ENCODE measurements at regions not wholly inside any gene's neighbourhood (a gene's known extent, or its start where the extent isn't known, plus 50 kb on each side); places are given as distances from the start of the nearest gene placed in this dataset.
"Not testable (repeated sequence)": the region's sequence is repeated elsewhere in the genome, so short reads cannot be mapped to it uniquely, and the experiment has no call there.

GRCh38 chrX:92249125-92249524, 469.9 kb downstream of the PCDH11X start:
- no peaks in the 10 kb centered on the region for H3K27me3 ChIP-seq (ENCODE audit: insufficient read depth, low read length, poor library complexity, severe bottlenecking)
- Mint-ChIP-seq H3K4me3 (no peak overlapping the region), H3K27ac (no peak overlapping the region), H3K9me3 (peaks cover 0 to 4% (median 0%) of the 10 kb centered on the region in 5 donors), H3K4me1 (no peaks in the 10 kb centered on the region), H3K36me3 (no peaks in the 10 kb centered on the region), H3K27me3 (no peaks in the 10 kb centered on the region)
- no peak overlapping the region for H3K27ac ChIP-seq (ENCODE audit: low read depth, low read length)
- no peaks in the 10 kb centered on the region for H3K36me3 ChIP-seq (ENCODE audit: insufficient read depth, low read length)
- POLR2A ChIA-PET = no interaction called here
- CTCF ChIA-PET = no interaction called here
- DNase-seq = no peak
- H3K4me1 ChIP-seq (ENCODE audit: insufficient read depth, low read length) = no peaks in the 10 kb centered on the region
- H3K4me3 ChIP-seq (ENCODE audit: low read length) = no peak overlapping the region
- no peaks in the 10 kb centered on the region for H3K9me3 ChIP-seq (ENCODE audit: low read length)

GRCh38 chrX:92260102-92260501, 480.9 kb downstream of the PCDH11X start:
- Histone ChIP-seq H3K27me3 (ENCODE audit: insufficient read depth, low read length, poor library complexity, severe bottlenecking) (no peaks in the 10 kb centered on the region), H3K4me3 (ENCODE audit: low read length) (no peak overlapping the region), H3K27ac (ENCODE audit: low read depth, low read length) (no peak overlapping the region), H3K36me3 (ENCODE audit: insufficient read depth, low read length) (no peaks in the 10 kb centered on the region), H3K9me3 (ENCODE audit: low read length) (no peaks in the 10 kb centered on the region), H3K4me1 (ENCODE audit: insufficient read depth, low read length) (no peaks in the 10 kb centered on the region)
- ChIA-PET POLR2A (no interaction called here), CTCF (no interaction called here)
- Mint-ChIP-seq H3K9me3 (peaks cover 5 to 20% (median 12%) of the 10 kb centered on the region in 5 donors), H3K36me3 (no peaks in the 10 kb centered on the region), H3K27ac (no peak overlapping the region), H3K27me3 (peaks cover 0 to 4% of the 10 kb centered on the region in 2 donors), H3K4me3 (no peak overlapping the region), H3K4me1 (no peaks in the 10 kb centered on the region)
- DNase-seq = no peak

- DNase-seq = no peak
- H3K36me3 ChIP-seq (ENCODE audit: insufficient read depth, low read length) = no peaks in the 10 kb centered on the region
- H3K4me3 ChIP-seq (ENCODE audit: low read length) = no peak overlapping the region
- Mint-ChIP-seq H3K27ac (peak overlapping the region in 1 of 8 donors; percentile 20), H3K4me1 (no peaks in the 10 kb centered on the region), H3K36me3 (no peaks in the 10 kb centered on the region), H3K4me3 (no peak overlapping the region), H3K27me3 (peaks cover 0 to 3% of the 10 kb centered on the region in 2 donors), H3K9me3 (peaks cover 0 to 4% (median 2%) of the 10 kb centered on the region in 5 donors)
- H3K27ac ChIP-seq (ENCODE audit: low read depth, low read length) = no peak overlapping the region
- H3K27me3 ChIP-seq (ENCODE audit: insufficient read depth, low read length, poor library complexity, severe bottlenecking) = no peaks in the 10 kb centered on the region
- ChIA-PET POLR2A (no interaction called here), CTCF (no interaction called here)
- no peaks in the 10 kb centered on the region for H3K4me1 ChIP-seq (ENCODE audit: insufficient read depth, low read length)
- no peaks in the 10 kb centered on the region for H3K9me3 ChIP-seq (ENCODE audit: low read length)
These were observed 492.0 kb downstream of the PCDH11X start for GRCh38 chrX:92270936-92271855.

GRCh38 chrX:92278556-92278955, 499.4 kb downstream of the PCDH11X start:
- H3K4me1 ChIP-seq (ENCODE audit: insufficient read depth, low read length); H3K9me3 Mint-ChIP-seq; H3K4me3 Mint-ChIP-seq; H3K36me3 Mint-ChIP-seq; H3K36me3 ChIP-seq (ENCODE audit: insufficient read depth, low read length); CTCF ChIA-PET; H3K27me3 ChIP-seq (ENCODE audit: insufficient read depth, low read length, poor library complexity, severe bottlenecking); H3K27me3 Mint-ChIP-seq; H3K27ac ChIP-seq (ENCODE audit: low read depth, low read length); POLR2A ChIA-PET; DNase-seq; H3K4me1 Mint-ChIP-seq; H3K9me3 ChIP-seq (ENCODE audit: low read length); H3K4me3 ChIP-seq (ENCODE audit: low read length); H3K27ac Mint-ChIP-seq: not testable (repeated sequence)

- H3K27ac ChIP-seq (ENCODE audit: low read depth, low read length); H3K9me3 ChIP-seq (ENCODE audit: low read length); H3K27me3 Mint-ChIP-seq; CTCF ChIA-PET; POLR2A ChIA-PET; H3K36me3 Mint-ChIP-seq; H3K27ac Mint-ChIP-seq; H3K4me1 ChIP-seq (ENCODE audit: insufficient read depth, low read length); H3K9me3 Mint-ChIP-seq; H3K4me3 ChIP-seq (ENCODE audit: low read length); H3K4me1 Mint-ChIP-seq; H3K36me3 ChIP-seq (ENCODE audit: insufficient read depth, low read length); DNase-seq; H3K4me3 Mint-ChIP-seq; H3K27me3 ChIP-seq (ENCODE audit: insufficient read depth, low read length, poor library complexity, severe bottlenecking): not testable (repeated sequence)
These were observed 501.2 kb downstream of the PCDH11X start for GRCh38 chrX:92280347-92280746.

GRCh38 chrX:92283308-92283707, 504.1 kb downstream of the PCDH11X start:
- no peaks in the 10 kb centered on the region for H3K27me3 Mint-ChIP-seq
- Histone ChIP-seq H3K36me3 (ENCODE audit: insufficient read depth, low read length) (no peaks in the 10 kb centered on the region), H3K9me3 (ENCODE audit: low read length) (no peaks in the 10 kb centered on the region), H3K27me3 (ENCODE audit: insufficient read depth, low read length, poor library complexity, severe bottlenecking) (no peaks in the 10 kb centered on the region), H3K4me1 (ENCODE audit: insufficient read depth, low read length) (no peaks in the 10 kb centered on the region), H3K27ac (ENCODE audit: low read depth, low read length) (no peak overlapping the region), H3K4me3 (ENCODE audit: low read length) (no peak overlapping the region)
- H3K27ac Mint-ChIP-seq = no peak overlapping the region
- H3K4me1 Mint-ChIP-seq = no peaks in the 10 kb centered on the region
- CTCF ChIA-PET = no interaction called here
- H3K9me3 Mint-ChIP-seq = no peaks in the 10 kb centered on the region
- POLR2A ChIA-PET = no interaction called here
- no peak for DNase-seq
- H3K4me3 Mint-ChIP-seq = no peak overlapping the region
- no peaks in the 10 kb centered on the region for H3K36me3 Mint-ChIP-seq

- H3K4me3 ChIP-seq (ENCODE audit: low read length); H3K27me3 Mint-ChIP-seq; CTCF ChIA-PET; POLR2A ChIA-PET; H3K36me3 ChIP-seq (ENCODE audit: insufficient read depth, low read length); H3K27ac Mint-ChIP-seq; H3K4me1 Mint-ChIP-seq; H3K36me3 Mint-ChIP-seq; H3K9me3 ChIP-seq (ENCODE audit: low read length); H3K4me3 Mint-ChIP-seq; H3K4me1 ChIP-seq (ENCODE audit: insufficient read depth, low read length); DNase-seq; H3K27me3 ChIP-seq (ENCODE audit: insufficient read depth, low read length, poor library complexity, severe bottlenecking); H3K9me3 Mint-ChIP-seq; H3K27ac ChIP-seq (ENCODE audit: low read depth, low read length): not testable (repeated sequence)
These were observed 518.9 kb downstream of the PCDH11X start for GRCh38 chrX:92298067-92298466.

- H3K36me3 Mint-ChIP-seq; H3K4me3 ChIP-seq (ENCODE audit: low read length); CTCF ChIA-PET; H3K4me1 ChIP-seq (ENCODE audit: insufficient read depth, low read length); POLR2A ChIA-PET; H3K4me1 Mint-ChIP-seq; H3K36me3 ChIP-seq (ENCODE audit: insufficient read depth, low read length); H3K27me3 ChIP-seq (ENCODE audit: insufficient read depth, low read length, poor library complexity, severe bottlenecking); H3K4me3 Mint-ChIP-seq; H3K27ac Mint-ChIP-seq; H3K27ac ChIP-seq (ENCODE audit: low read depth, low read length); H3K9me3 ChIP-seq (ENCODE audit: low read length); H3K27me3 Mint-ChIP-seq; H3K9me3 Mint-ChIP-seq; DNase-seq: not testable (repeated sequence)
These were observed 554.0 kb downstream of the PCDH11X start for GRCh38 chrX:92333194-92333593.

- H3K4me3 Mint-ChIP-seq; H3K27ac Mint-ChIP-seq; H3K9me3 ChIP-seq (ENCODE audit: low read length); H3K9me3 Mint-ChIP-seq; H3K36me3 Mint-ChIP-seq; H3K27ac ChIP-seq (ENCODE audit: low read depth, low read length); H3K27me3 Mint-ChIP-seq; H3K36me3 ChIP-seq (ENCODE audit: insufficient read depth, low read length); DNase-seq; POLR2A ChIA-PET; H3K4me1 ChIP-seq (ENCODE audit: insufficient read depth, low read length); CTCF ChIA-PET; H3K4me1 Mint-ChIP-seq; H3K4me3 ChIP-seq (ENCODE audit: low read length); H3K27me3 ChIP-seq (ENCODE audit: insufficient read depth, low read length, poor library complexity, severe bottlenecking): not testable (repeated sequence)
These were observed 571.9 kb downstream of the PCDH11X start for GRCh38 chrX:92351065-92351464.
